ENCODE measurements at regions not wholly inside any gene's neighbourhood (a gene's known extent, or its start where the extent isn't known, plus 50 kb on each side); places are given as distances from the start of the nearest gene placed in this dataset.

DNA sequence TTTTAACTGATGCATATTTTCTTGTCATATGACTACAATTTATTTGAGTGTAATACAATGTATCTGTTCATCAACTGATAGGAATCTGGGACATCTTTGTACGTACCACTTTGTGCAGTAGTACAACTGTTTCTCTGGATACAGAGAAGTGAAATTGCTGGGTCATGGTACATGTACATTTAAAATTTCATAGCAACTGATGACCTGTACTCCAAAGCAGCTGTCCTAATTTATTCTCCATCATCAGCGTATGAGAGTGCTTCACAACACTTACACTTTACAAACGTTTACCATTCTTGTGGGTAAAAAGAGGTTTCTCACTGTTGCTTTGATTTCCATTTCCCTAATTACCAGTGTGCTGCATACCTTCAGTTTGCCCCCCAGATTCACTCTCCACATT is 552.8 kb upstream of the CADM1 start:
- H3K4me3 ChIP-seq (ENCODE audit: low read depth, low read length), result no peak overlapping the region
- TF ChIP-seq CTCF (IDR thresholded peaks at IDR 0.05; ENCODE audit: insufficient read depth, low read depth, low read length), result no peak

GRCh38 chr11:116055064-116055463 is 550.8 kb upstream of the CADM1 start:
- no peak for TF ChIP-seq CTCF (IDR thresholded peaks at IDR 0.05; ENCODE audit: insufficient read depth, low read depth, low read length)
- DNase-seq (ENCODE audit: low read depth), result no peak

More for the DNA sequence above, 552.8 kb upstream of the CADM1 start:
- no peak for DNase-seq (ENCODE audit: low read depth)

DNA sequence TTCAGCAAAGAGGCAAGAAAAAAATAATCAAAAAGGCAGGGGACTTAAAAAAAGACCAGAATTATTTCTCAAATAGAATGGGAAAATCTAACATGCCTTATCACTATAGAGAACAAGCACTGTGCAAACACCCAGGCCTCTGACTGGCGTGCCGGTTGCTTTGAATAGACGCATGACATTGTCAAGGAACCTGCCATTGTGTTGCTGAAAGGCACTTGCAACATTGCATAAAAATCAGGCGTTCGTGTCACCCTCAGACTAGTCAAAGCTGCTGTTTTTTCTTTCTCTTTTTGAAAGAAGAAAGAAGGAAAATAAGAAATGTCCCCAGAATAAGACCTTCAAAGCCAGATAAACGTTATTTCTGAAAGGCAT is 549.3 kb upstream of the CADM1 start:
- TF ChIP-seq CTCF (IDR thresholded peaks at IDR 0.05; ENCODE audit: insufficient read depth, low read depth, low read length), result no peak
- no peak for DNase-seq (ENCODE audit: low read depth)
- no peak overlapping the region for H3K4me3 ChIP-seq (ENCODE audit: low read depth, low read length)

More at GRCh38 chr11:116055064-116055463, 550.8 kb upstream of the CADM1 start:
- no peak overlapping the region for H3K4me3 ChIP-seq (ENCODE audit: low read depth, low read length)

DNA sequence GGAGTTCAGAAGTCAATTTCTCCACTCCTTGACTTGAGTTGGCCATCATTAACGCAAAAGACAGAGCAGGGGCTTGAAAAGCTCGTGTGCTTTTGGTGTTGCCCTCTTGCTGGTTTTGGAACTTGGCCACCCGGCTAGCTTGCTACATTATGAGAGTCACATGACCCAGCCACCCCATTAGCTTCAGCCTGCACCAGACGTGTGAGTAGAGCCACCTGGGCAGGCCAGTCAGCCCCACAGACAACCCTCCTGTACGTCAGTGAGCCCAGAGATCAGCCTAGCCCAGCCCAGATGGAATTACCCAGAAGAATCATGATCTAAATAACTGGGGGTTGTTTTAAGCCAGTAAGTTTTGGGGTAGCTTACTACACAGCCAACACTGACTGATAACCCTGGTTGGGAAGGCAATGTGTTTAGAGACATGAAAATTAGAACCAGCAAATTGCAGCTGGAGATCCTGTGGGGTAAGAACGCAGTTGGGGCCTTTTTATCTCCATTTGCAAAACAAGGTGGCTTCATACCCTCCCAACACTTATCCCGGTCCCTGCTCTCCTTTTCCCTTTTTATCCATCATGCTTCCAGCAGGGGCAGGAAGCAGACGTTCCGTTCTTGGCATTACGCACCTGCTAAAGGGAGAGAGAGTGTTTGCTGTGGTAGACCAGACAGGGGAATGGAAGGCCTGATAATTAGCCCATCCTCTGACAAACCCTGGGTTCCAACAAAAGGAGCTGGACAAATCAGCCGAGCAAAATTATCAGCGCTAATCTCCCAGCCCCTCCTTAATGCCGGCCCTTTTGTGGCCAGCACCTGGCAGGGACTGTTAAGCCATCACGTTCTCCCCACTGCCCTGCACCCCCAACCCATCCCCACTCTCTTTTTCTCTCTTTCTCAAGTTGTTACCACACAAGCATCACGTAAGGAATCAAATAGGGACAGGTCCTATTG is 548.7 kb upstream of the CADM1 start:
- no peak for DNase-seq (ENCODE audit: low read depth)
- no peak overlapping the region for H3K4me3 ChIP-seq (ENCODE audit: low read depth, low read length)
- no peak for TF ChIP-seq CTCF (IDR thresholded peaks at IDR 0.05; ENCODE audit: insufficient read depth, low read depth, low read length)

DNA sequence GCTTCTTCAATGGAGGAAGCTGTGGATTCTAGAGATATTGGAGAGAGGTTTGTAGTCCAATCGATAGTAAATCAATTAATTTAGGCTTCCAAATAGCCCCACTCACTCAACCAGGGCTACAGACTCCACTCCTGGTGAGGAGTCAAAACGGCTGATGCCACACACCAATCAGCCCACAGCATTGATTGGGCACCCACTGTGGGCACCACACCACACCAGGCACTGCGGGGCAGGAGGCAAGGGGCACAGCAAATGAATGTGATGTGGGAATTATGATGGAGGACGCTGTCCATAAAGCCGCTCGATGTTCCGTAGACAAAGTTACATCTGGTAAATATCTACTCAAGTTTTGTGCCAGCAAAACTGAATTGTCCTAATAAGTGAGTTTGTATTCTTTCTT is 547.3 kb upstream of the CADM1 start:
- H3K4me3 ChIP-seq (ENCODE audit: low read depth, low read length), result no peak overlapping the region
- no peak for DNase-seq (ENCODE audit: low read depth)
- TF ChIP-seq CTCF (IDR thresholded peaks at IDR 0.05; ENCODE audit: insufficient read depth, low read depth, low read length), result no peak

DNA sequence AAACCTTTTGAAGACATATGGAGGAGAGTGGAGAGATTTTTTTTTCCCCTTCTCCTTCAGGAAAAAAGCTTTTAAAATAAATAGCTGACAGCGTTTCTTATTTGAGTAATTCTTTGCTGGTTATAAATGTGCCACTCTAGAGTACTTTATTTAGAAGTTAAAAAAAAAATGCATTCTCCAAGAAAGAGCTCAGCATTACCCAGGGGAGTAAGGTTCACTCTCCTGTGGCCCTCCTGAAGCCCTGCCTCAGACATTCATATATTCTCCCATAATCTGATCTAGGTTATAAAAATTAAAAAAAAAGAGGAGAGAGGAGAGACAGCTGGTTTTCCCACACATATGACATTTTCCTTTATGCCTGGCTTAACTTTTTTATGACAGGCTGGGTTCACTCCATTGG is 545.2 kb upstream of the CADM1 start:
- DNase-seq (ENCODE audit: low read depth), result no peak
- H3K4me3 ChIP-seq (ENCODE audit: low read depth, low read length), result no peak overlapping the region
- no peak for TF ChIP-seq CTCF (IDR thresholded peaks at IDR 0.05; ENCODE audit: insufficient read depth, low read depth, low read length)
